GM12873 (cell line): ENCODE measurements at regions not wholly inside any gene's neighbourhood (a gene's known extent, or its start where the extent isn't known, plus 50 kb on each side); places are given as distances from the start of the nearest gene placed in this dataset.

Experiments
- TF ChIP-seq, protein P1 (sequence below): IDR thresholded peaks from 2 replicates; pipeline ENCODE4 v1.5.1; 2012; ENCODE audit warnings: low read depth, mild to moderate bottlenecking, moderate library complexity, low read length, control low read depth; ENCODE audit not compliant: insufficient read depth; ENCODE audit errors: missing control alignments

- TF ChIP-seq, protein P1, sequence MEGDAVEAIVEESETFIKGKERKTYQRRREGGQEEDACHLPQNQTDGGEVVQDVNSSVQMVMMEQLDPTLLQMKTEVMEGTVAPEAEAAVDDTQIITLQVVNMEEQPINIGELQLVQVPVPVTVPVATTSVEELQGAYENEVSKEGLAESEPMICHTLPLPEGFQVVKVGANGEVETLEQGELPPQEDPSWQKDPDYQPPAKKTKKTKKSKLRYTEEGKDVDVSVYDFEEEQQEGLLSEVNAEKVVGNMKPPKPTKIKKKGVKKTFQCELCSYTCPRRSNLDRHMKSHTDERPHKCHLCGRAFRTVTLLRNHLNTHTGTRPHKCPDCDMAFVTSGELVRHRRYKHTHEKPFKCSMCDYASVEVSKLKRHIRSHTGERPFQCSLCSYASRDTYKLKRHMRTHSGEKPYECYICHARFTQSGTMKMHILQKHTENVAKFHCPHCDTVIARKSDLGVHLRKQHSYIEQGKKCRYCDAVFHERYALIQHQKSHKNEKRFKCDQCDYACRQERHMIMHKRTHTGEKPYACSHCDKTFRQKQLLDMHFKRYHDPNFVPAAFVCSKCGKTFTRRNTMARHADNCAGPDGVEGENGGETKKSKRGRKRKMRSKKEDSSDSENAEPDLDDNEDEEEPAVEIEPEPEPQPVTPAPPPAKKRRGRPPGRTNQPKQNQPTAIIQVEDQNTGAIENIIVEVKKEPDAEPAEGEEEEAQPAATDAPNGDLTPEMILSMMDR: no peak
Measured at GRCh38 chr2:34373586-34374233, 774.6 kb upstream of the FAM98A start.

- TF ChIP-seq, protein P1: no peak
Measured at GRCh38 chr2:34372967-34373366, 773.9 kb upstream of the FAM98A start.

GRCh38 chr2:34371711-34372110 is 772.6 kb upstream of the FAM98A start:
- TF ChIP-seq, protein P1: no peak

- TF ChIP-seq, protein P1: no peak
Measured at GRCh38 chr2:34368304-34368703, 769.2 kb upstream of the FAM98A start.

- TF ChIP-seq, protein P1: no peak
Measured at GRCh38 chr2:34365932-34366331, 766.8 kb upstream of the FAM98A start.

DNA sequence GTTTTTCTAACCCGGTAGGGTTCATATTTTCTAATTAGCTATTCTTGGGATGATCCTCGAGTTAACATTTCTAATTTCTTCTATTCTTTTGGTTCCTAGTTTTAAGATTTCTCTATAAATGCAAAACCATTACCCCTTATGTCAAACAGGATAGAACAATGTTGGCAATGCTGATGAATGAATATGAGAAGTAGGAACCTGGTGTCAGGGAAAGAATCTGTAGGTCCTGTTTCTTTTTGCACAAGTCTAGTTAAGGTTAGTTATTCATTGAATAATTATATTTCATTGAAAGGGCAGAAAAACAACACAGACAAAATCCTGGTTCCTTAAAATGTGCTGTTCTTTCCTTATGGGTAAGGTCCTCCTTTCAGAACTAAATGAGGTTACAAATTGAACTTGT is 766.4 kb upstream of the FAM98A start:
- TF ChIP-seq, protein P1: no peak

GRCh38 chr2:34353509-34354113 is 754.5 kb upstream of the FAM98A start:
- TF ChIP-seq, protein P1: no peak
